Heart right ventricle (tissue), 16 donors: ENCODE measurements at regions not wholly inside any gene's neighbourhood (a gene's known extent, or its start where the extent isn't known, plus 50 kb on each side); places are given as distances from the start of the nearest gene placed in this dataset.
"Not testable (repeated sequence)": the region's sequence is repeated elsewhere in the genome, so short reads cannot be mapped to it uniquely, and the experiment has no call there.

Experiments used
- ATAC-seq, 8 donors: fragments of 200-7000 bp; cut with Tn5 transposase; one replicate each; pipeline ENCODE4 v1.9.1; 2020; ENCODE audit warnings: mild to moderate bottlenecking in 8 of 8, moderate library complexity in 8 of 8, moderate number of reproducible peaks in 1 of 8
- DNase-seq, 2 donors: peaks; one replicate each; pipeline ENCODE4 v3.0.0-alpha.2; 2020
- H3K27ac ChIP-seq, 10 donors: fragments of 200-600 bp; sonication (generic) in 2 of 10; one replicate each; pipeline versions ENCODE4 v1.5.0 to v1.8.0; 2020 to 2022; ENCODE audit warnings: mild to moderate bottlenecking in 3 of 10
- H3K27me3 ChIP-seq, 7 donors: fragments of 200-600 bp; one replicate each; pipeline ENCODE4 v1.8.0; 2021 to 2022; ENCODE audit warnings: mild to moderate bottlenecking in 2 of 7
- H3K36me3 ChIP-seq, 9 donors: fragments of 200-600 bp; sonication (generic) in 1 of 9; one replicate each; pipeline versions ENCODE4 v1.5.0 to v1.8.0; 2020 to 2022; ENCODE audit warnings: mild to moderate bottlenecking in 2 of 9
- H3K4me1 ChIP-seq, 9 donors: fragments of 200-600 bp; sonication (generic) in 1 of 9; one replicate each; pipeline versions ENCODE4 v1.5.0 to v1.8.0; 2020 to 2022; ENCODE audit warnings: mild to moderate bottlenecking in 4 of 9
- H3K4me3 ChIP-seq, 10 donors: fragments of 200-600 bp; sonication (generic) in 2 of 10; one replicate each; pipeline versions ENCODE4 v1.5.0 to v1.8.0; 2020 to 2022; ENCODE audit warnings: mild to moderate bottlenecking in 7 of 10, moderate library complexity in 2 of 10
- H3K9me3 ChIP-seq, 11 donors: fragments of 200-600 bp in 10 of 11; sonication (generic) in 2 of 11; one replicate each; pipeline versions ENCODE4 v1.5.0 to v1.8.0; 2013 to 2022; ENCODE audit warnings: mild to moderate bottlenecking in 2 of 11, control low read depth in 1 of 11, moderate library complexity in 1 of 11
- CTCF ChIP-seq, 9 donors: fragments of 200-600 bp; sonication (generic) in 2 of 9; IDR thresholded peaks; one replicate each; pipeline versions ENCODE4 v1.5.0 to v1.8.0; 2021 to 2022; ENCODE audit warnings: antibody characterized with exemption in 9 of 9, mild to moderate bottlenecking in 5 of 9, moderate library complexity in 1 of 9
- WGBS, 2 donors: extraction: QIAGEN DNeasy Blood & Tissue Kit; methylation state at CpG; one replicate each; pipeline ENCODE4 v1.1.7; 2013; ENCODE audit warnings: inconsistent platforms in 1 of 2; 5-methylcytosine and 5-hydroxymethylcytosine counted together
- intact Hi-C, 10 donors: fragments of 100-400 bp; cut with DNase I; formaldehyde crosslinking; loops; one replicate each; pipeline versions ENCODE4 v1.11.1 to v1.14.2; 2022
- donor health status: Arrhythmogenic right ventricular cardiomyopathy.
- donor health status: ischemic (EF 13 %, LVEDD 7.1; RV severe dilation, severe dysfunction).
- donor health status: healthy with polysubstance abuse.
- donor health status: DM: no; HTN: yes; CAD: no.
- donor health status: DM: no; HTN: no; CAD: no.
- donor health status: ischemic (EF 25% LVEDD 6.9; RV normal size, moderate dysfunction).
- donor health status: ischemic (EF 25% LVEDD 5.7; RV mildly dilated, moderate dysfunction).
- donor health status: healthy.
- donor health status: DM: yes; HTN: yes; CAD: no.
- donor health status: Ischemic cardiomyopathy.
- donor health status: ischemic (EF 35%, LVEDD 5.7; RV mildly dilated, moderate dysfunction).
- donor health status: nonischemic (EF 11% LVEDD 7.7; RV severe dilation, severe dysfunction).
- donor health status: DM: yes; HTN: yes; CAD: no.
- donor health status: PGD.
- donor health status: ischemic (EF 29% LVEDD 5.4; RV normal size, mild dysfunction).
- donor health status: nonischemic (EF 23%, LVEDD 6.1; RV moderate dilation, normal function).

GRCh38 chr17:14429084-14429483, 128.2 kb downstream of the HS3ST3B1 start:
- H3K4me3 ChIP-seq, result no peak overlapping the region
- WGBS, 2 donors, result 76 to 79% methylated on average over 2 of the region's 2 CpGs
- DNase-seq (no peak), ATAC-seq (no peak)
- no peak for TF ChIP-seq CTCF (IDR thresholded peaks at IDR 0.05)
- no peaks in the 10 kb centered on the region for H3K36me3 ChIP-seq
- H3K4me1 ChIP-seq, result peaks cover 0 to 10% (median 0%) of the 10 kb centered on the region in 9 donors
- H3K9me3 ChIP-seq, result no peaks in the 10 kb centered on the region
- peak overlapping the region in 1 of 10 donors; percentile 75 for H3K27ac ChIP-seq
- intact Hi-C loops, result no loop called here
- H3K27me3 ChIP-seq, result peaks cover 0 to 8% (median 0%) of the 10 kb centered on the region in 7 donors

GRCh38 chr17:14428648-14429029, 127.8 kb downstream of the HS3ST3B1 start:
- Histone ChIP-seq H3K27ac (peak overlapping the region in 1 of 10 donors; percentile 75), H3K9me3 (no peaks in the 10 kb centered on the region), H3K27me3 (peaks cover 0 to 5% (median 0%) of the 10 kb centered on the region in 7 donors), H3K4me1 (peaks cover 0 to 10% (median 0%) of the 10 kb centered on the region in 9 donors), H3K4me3 (no peak overlapping the region), H3K36me3 (no peaks in the 10 kb centered on the region)
- peak in 1 of 9 donors; percentile 16 for TF ChIP-seq CTCF (IDR thresholded peaks at IDR 0.05)
- ATAC-seq (no peak), DNase-seq (no peak)
- WGBS, 2 donors, result 40 to 42% methylated on average over 1 of the region's 1 CpG
- intact Hi-C loops, result no loop called here

- ATAC-seq (peak in 2 of 8 donors; percentile 41 to 69), DNase-seq (no peak)
- H3K9me3 ChIP-seq, result no peaks in the 10 kb centered on the region
- H3K4me1 ChIP-seq, result peaks cover 0 to 10% (median 0%) of the 10 kb centered on the region in 9 donors
- TF ChIP-seq CTCF (IDR thresholded peaks at IDR 0.05), result no peak
- intact Hi-C loops, result no loop called here
- H3K36me3 ChIP-seq, result no peaks in the 10 kb centered on the region
- WGBS, 2 donors, result 41 to 44% methylated on average over 14 of the region's 14 CpGs
- H3K27ac ChIP-seq, result peak overlapping the region in 1 of 10 donors; percentile 75
- H3K27me3 ChIP-seq, result peaks cover 0 to 5% (median 0%) of the 10 kb centered on the region in 7 donors
- H3K4me3 ChIP-seq, result no peak overlapping the region
Observed at GRCh38 chr17:14427900-14428647, 127.2 kb downstream of the HS3ST3B1 start.

- H3K36me3 ChIP-seq, H3K9me3 ChIP-seq, H3K27ac ChIP-seq, H3K4me3 ChIP-seq, DNase-seq, H3K4me1 ChIP-seq, intact Hi-C loops, ATAC-seq, H3K27me3 ChIP-seq: not testable (repeated sequence)
- 87 to 88% methylated on average over 8 of the region's 8 CpGs for WGBS, 2 donors
Observed at GRCh38 chr17:14423156-14423555, 122.3 kb downstream of the HS3ST3B1 start.

GRCh38 chr17:14417336-14417735, 116.5 kb downstream of the HS3ST3B1 start:
- 75 to 76% methylated on average over 1 of the region's 1 CpG for WGBS, 2 donors

More at GRCh38 chr17:14417336-14417735, 116.5 kb downstream of the HS3ST3B1 start:
- H3K36me3 ChIP-seq, result no peaks in the 10 kb centered on the region
- no peaks in the 10 kb centered on the region for H3K27me3 ChIP-seq
- no peak overlapping the region for H3K4me3 ChIP-seq
- H3K9me3 ChIP-seq, result peaks cover 0 to 10% (median 4%) of the 10 kb centered on the region in 11 donors
- ATAC-seq, result no peak
- H3K4me1 ChIP-seq, result no peaks in the 10 kb centered on the region
- no peak overlapping the region for H3K27ac ChIP-seq
- DNase-seq, result no peak
- intact Hi-C loops, result no loop called here
- TF ChIP-seq CTCF (IDR thresholded peaks at IDR 0.05), result no peak
